ENCODE measurements at regions not wholly inside any gene's neighbourhood (a gene's known extent, or its start where the extent isn't known, plus 50 kb on each side); places are given as distances from the start of the nearest gene placed in this dataset.
"Not testable (repeated sequence)": the region's sequence is repeated elsewhere in the genome, so short reads cannot be mapped to it uniquely, and the experiment has no call there.

- not testable (repeated sequence) for TF ChIP-seq CTCF, POLR2A, POLR2AphosphoS5 (IDR thresholded peaks at IDR 0.05)
Measured at GRCh38 chr2:87695596-87696323, 52.1 kb upstream of the PLGLB2 start.
